ENCODE measurements at regions not wholly inside any gene's neighbourhood (a gene's known extent, or its start where the extent isn't known, plus 50 kb on each side); places are given as distances from the start of the nearest gene placed in this dataset.

- Mint-ChIP-seq H3K9me3 (peaks cover 0 to 4% (median 0%) of the 10 kb centered on the region in 11 donors), H3K36me3 (peaks cover 0 to 4% (median 0%) of the 10 kb centered on the region in 5 donors), H3K27me3 (no peaks in the 10 kb centered on the region), H3K4me1 (no peaks in the 10 kb centered on the region), H3K4me3 (no peak overlapping the region), H3K27ac (no peak overlapping the region)
- no peak for ATAC-seq
- Histone ChIP-seq H3K36me3 (ENCODE audit: control insufficient read depth in 2 of 3, insufficient read depth in 3 of 3, low read length in 3 of 3) (no peaks in the 10 kb centered on the region), H3K27ac (ENCODE audit: low read depth, low read length) (no peak overlapping the region), H3K4me1 (ENCODE audit: control insufficient read depth in 2 of 2, insufficient read depth in 2 of 2, low read length in 2 of 2) (no peaks in the 10 kb centered on the region), H3K9me3 (ENCODE audit: control insufficient read depth in 2 of 3, low read length in 3 of 3) (no peaks in the 10 kb centered on the region), H3K27me3 (ENCODE audit: control insufficient read depth in 2 of 2, insufficient read depth in 2 of 2, low read length in 2 of 2) (no peaks in the 10 kb centered on the region), H3K4me3 (ENCODE audit: low read length) (no peak overlapping the region)
- POLR2A ChIA-PET: no interaction called here
- CTCF ChIA-PET: no interaction called here
- DNase-seq: no peak
- intact Hi-C loops (cut with micrococcal nuclease): no loop called here
These were observed 51.8 kb upstream of the LIN7C start for GRCh38 chr11:27558401-27558800.

- H3K4me1 ChIP-seq (ENCODE audit: control insufficient read depth in 2 of 2, insufficient read depth in 2 of 2, low read length in 2 of 2): no peaks in the 10 kb centered on the region
- DNase-seq (no peak), ATAC-seq (no peak)
- H3K4me3 ChIP-seq (ENCODE audit: low read length): no peak overlapping the region
- peaks cover 0 to 4% (median 0%) of the 10 kb centered on the region in 5 donors for H3K36me3 Mint-ChIP-seq
- no peaks in the 10 kb centered on the region for H3K36me3 ChIP-seq (ENCODE audit: control insufficient read depth in 2 of 3, insufficient read depth in 3 of 3, low read length in 3 of 3)
- H3K27me3 ChIP-seq (ENCODE audit: control insufficient read depth in 2 of 2, insufficient read depth in 2 of 2, low read length in 2 of 2): no peaks in the 10 kb centered on the region
- H3K27ac ChIP-seq (ENCODE audit: low read depth, low read length): no peak overlapping the region
- intact Hi-C loops (cut with micrococcal nuclease): no loop called here
- ChIA-PET POLR2A (no interaction called here), CTCF (no interaction called here)
- no peaks in the 10 kb centered on the region for H3K27me3 Mint-ChIP-seq
- no peak overlapping the region for H3K4me3 Mint-ChIP-seq
- H3K9me3 Mint-ChIP-seq: peaks cover 0 to 4% (median 0%) of the 10 kb centered on the region in 11 donors
- no peaks in the 10 kb centered on the region for H3K4me1 Mint-ChIP-seq
- H3K27ac Mint-ChIP-seq: no peak overlapping the region
- no peaks in the 10 kb centered on the region for H3K9me3 ChIP-seq (ENCODE audit: control insufficient read depth in 2 of 3, low read length in 3 of 3)
These were observed 50.7 kb upstream of the LIN7C start for GRCh38 chr11:27557226-27557625.
